ENCODE measurements at regions not wholly inside any gene's neighbourhood (a gene's known extent, or its start where the extent isn't known, plus 50 kb on each side); places are given as distances from the start of the nearest gene placed in this dataset.

- no peak overlapping the region for H3K4me3 ChIP-seq (ENCODE audit: low read length)
- TF ChIP-seq, protein P1, sequence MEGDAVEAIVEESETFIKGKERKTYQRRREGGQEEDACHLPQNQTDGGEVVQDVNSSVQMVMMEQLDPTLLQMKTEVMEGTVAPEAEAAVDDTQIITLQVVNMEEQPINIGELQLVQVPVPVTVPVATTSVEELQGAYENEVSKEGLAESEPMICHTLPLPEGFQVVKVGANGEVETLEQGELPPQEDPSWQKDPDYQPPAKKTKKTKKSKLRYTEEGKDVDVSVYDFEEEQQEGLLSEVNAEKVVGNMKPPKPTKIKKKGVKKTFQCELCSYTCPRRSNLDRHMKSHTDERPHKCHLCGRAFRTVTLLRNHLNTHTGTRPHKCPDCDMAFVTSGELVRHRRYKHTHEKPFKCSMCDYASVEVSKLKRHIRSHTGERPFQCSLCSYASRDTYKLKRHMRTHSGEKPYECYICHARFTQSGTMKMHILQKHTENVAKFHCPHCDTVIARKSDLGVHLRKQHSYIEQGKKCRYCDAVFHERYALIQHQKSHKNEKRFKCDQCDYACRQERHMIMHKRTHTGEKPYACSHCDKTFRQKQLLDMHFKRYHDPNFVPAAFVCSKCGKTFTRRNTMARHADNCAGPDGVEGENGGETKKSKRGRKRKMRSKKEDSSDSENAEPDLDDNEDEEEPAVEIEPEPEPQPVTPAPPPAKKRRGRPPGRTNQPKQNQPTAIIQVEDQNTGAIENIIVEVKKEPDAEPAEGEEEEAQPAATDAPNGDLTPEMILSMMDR (conservative IDR thresholded peaks at IDR 0.05) = no peak
- no peak for DNase-seq
- Mint-ChIP-seq H3K4me1 (peaks cover 38% of the 10 kb centered on the region), H3K4me3 (no peak overlapping the region), H3K9me3 (peaks cover 6% of the 10 kb centered on the region), H3K36me3 (ENCODE audit: low read depth) (peaks cover 4% of the 10 kb centered on the region), H3K27me3 (ENCODE audit: insufficient read depth) (peaks cover 4% of the 10 kb centered on the region), H3K27ac (peak overlapping the region; percentile 4)
- H3K4me1 ChIP-seq (ENCODE audit: control insufficient read depth, insufficient read depth, low read length) = peaks cover 3% of the 10 kb centered on the region
- no peak overlapping the region for H3K27ac ChIP-seq (ENCODE audit: low read depth, low read length)
- H3K9ac ChIP-seq (ENCODE audit: extremely low read depth, low read length, poor library complexity, severe bottlenecking) = no peak overlapping the region
- no peaks in the 10 kb centered on the region for H3K27me3 ChIP-seq (ENCODE audit: control insufficient read depth, insufficient read depth, low read length, poor library complexity, severe bottlenecking)
- no peaks in the 10 kb centered on the region for H3K36me3 ChIP-seq (ENCODE audit: control insufficient read depth, insufficient read depth, low read length)
- 41 to 44% methylated on average over 1 to 2 of the region's 2 CpGs for WGBS, 2 experiments (ENCODE audit: insufficient coverage in 1 of 2, insufficient read length in 1 of 2)
- H3K9me3 ChIP-seq (ENCODE audit: control insufficient read depth, low read length) = peaks cover 9% of the 10 kb centered on the region
Observed at GRCh38 chr11:15558513-15559181, 443.9 kb downstream of the INSC start.

DNA sequence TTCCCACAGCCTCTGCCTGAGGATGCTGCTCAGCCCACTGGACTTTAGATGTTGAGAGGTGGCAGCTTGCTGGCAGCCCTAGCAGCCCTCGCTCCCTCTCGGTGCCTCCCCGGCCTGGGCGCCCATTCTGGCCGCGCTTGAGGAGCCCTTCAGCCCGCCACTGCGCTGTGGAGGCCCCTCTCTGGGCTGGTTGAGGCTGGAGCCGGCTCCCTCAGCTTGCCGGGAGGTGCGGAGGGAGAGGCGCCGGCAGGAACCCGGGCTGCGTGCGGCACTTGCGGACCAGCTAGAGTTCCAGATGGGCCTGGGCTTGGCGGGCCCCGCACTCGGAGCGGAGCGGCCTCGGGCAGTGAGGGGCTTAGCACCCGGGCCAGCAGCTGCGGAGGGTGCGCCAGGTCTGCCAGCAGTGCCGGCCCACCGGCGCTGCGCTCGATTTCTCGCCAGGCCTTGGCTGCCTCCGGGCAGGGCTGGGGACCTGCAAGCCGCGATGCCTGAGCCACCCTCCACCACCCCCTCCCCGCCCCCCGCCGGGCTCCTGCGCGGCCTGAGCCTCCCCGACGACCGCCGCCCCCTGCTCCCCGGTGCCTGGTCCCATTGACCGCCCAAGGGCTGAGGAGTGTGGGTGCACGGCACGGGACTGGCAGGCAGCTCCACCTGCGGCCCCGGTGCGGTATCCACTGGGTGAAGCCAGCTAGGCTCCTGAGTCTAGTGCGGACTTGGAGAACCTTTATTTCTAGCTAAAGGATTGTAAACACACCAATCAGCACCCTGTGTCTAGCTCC lies 446.2 kb downstream of the INSC start:
- 96 to 100% methylated on average over 10 to 49 of the region's 52 CpGs for WGBS, 2 experiments (ENCODE audit: insufficient coverage in 1 of 2, insufficient read length in 1 of 2)
- DNase-seq = no peak
- H3K4me1 Mint-ChIP-seq = peaks cover 27% of the 10 kb centered on the region
- peaks cover 3% of the 10 kb centered on the region for H3K4me1 ChIP-seq (ENCODE audit: control insufficient read depth, insufficient read depth, low read length)
- H3K4me3 Mint-ChIP-seq = no peak overlapping the region
- no peaks in the 10 kb centered on the region for H3K36me3 ChIP-seq (ENCODE audit: control insufficient read depth, insufficient read depth, low read length)
- H3K4me3 ChIP-seq (ENCODE audit: low read length) = no peak overlapping the region
- H3K27me3 Mint-ChIP-seq (ENCODE audit: insufficient read depth) = peaks cover 14% of the 10 kb centered on the region
- TF ChIP-seq, protein P1 (conservative IDR thresholded peaks at IDR 0.05) = no peak
- H3K9ac ChIP-seq (ENCODE audit: extremely low read depth, low read length, poor library complexity, severe bottlenecking) = no peak overlapping the region
- H3K27ac ChIP-seq (ENCODE audit: low read depth, low read length) = no peak overlapping the region
- peaks cover 4% of the 10 kb centered on the region for H3K36me3 Mint-ChIP-seq (ENCODE audit: low read depth)
- peaks cover 6% of the 10 kb centered on the region for H3K9me3 Mint-ChIP-seq
- H3K27ac Mint-ChIP-seq = no peak overlapping the region
- peaks cover 9% of the 10 kb centered on the region for H3K9me3 ChIP-seq (ENCODE audit: control insufficient read depth, low read length)
- H3K27me3 ChIP-seq (ENCODE audit: control insufficient read depth, insufficient read depth, low read length, poor library complexity, severe bottlenecking) = no peaks in the 10 kb centered on the region

GRCh38 chr11:15562230-15562629 lies 447.5 kb downstream of the INSC start:
- Mint-ChIP-seq H3K4me3 (no peak overlapping the region), H3K9me3 (peaks cover 6% of the 10 kb centered on the region), H3K36me3 (ENCODE audit: low read depth) (peaks cover 4% of the 10 kb centered on the region), H3K4me1 (peaks cover 27% of the 10 kb centered on the region), H3K27me3 (ENCODE audit: insufficient read depth) (peaks cover 14% of the 10 kb centered on the region), H3K27ac (no peak overlapping the region)
- Histone ChIP-seq H3K27ac (ENCODE audit: low read depth, low read length) (no peak overlapping the region), H3K9ac (ENCODE audit: extremely low read depth, low read length, poor library complexity, severe bottlenecking) (no peak overlapping the region), H3K4me1 (ENCODE audit: control insufficient read depth, insufficient read depth, low read length) (peaks cover 3% of the 10 kb centered on the region), H3K4me3 (ENCODE audit: low read length) (no peak overlapping the region), H3K27me3 (ENCODE audit: control insufficient read depth, insufficient read depth, low read length, poor library complexity, severe bottlenecking) (no peaks in the 10 kb centered on the region), H3K36me3 (ENCODE audit: control insufficient read depth, insufficient read depth, low read length) (no peaks in the 10 kb centered on the region), H3K9me3 (ENCODE audit: control insufficient read depth, low read length) (peaks cover under 1% of the 10 kb centered on the region)
- WGBS, 2 experiments (ENCODE audit: insufficient coverage in 1 of 2, insufficient read length in 1 of 2) = 90 to 94% methylated on average over 2 to 4 of the region's 4 CpGs
- TF ChIP-seq, protein P1 (conservative IDR thresholded peaks at IDR 0.05) = no peak
- no peak for DNase-seq

All from endodermal cell (in vitro differentiated cells).